ENCODE measurements at regions not wholly inside any gene's neighbourhood (a gene's known extent, or its start where the extent isn't known, plus 50 kb on each side); places are given as distances from the start of the nearest gene placed in this dataset.

GRCh38 chr1:96983866-96984265 lies 262.3 kb downstream of the PTBP2 start:
- H4K20me1 ChIP-seq (ENCODE audit: insufficient read depth): no peaks in the 10 kb centered on the region
- ChIA-PET POLR2A (no interaction called here), CTCF (no interaction called here), RAD21 (ENCODE audit: low non-redundant PET in 1 of 2, low total read pairs in 2 of 2, uncharacterized antibody in 2 of 2, unreplicated experiment in 2 of 2) (no interaction called here)
- H3K9me2 ChIP-seq (ENCODE audit: insufficient read depth): no peaks in the 10 kb centered on the region
- no peaks in the 10 kb centered on the region for H3K27me3 ChIP-seq (ENCODE audit: insufficient read depth, low read length)
- DNase-seq (ENCODE audit: low read depth, low spot score): no peak
- ATAC-seq: no peak
- no peak overlapping the region for H3K4me2 ChIP-seq (ENCODE audit: low read length)
- H2AFZ ChIP-seq (ENCODE audit: low read depth, low read length, poor library complexity, severe bottlenecking): no peak overlapping the region
- H3K36me3 ChIP-seq (ENCODE audit: control insufficient read depth in 1 of 2, insufficient read depth in 2 of 2, low read length in 2 of 2): no peaks in the 10 kb centered on the region
- H3K79me2 ChIP-seq (ENCODE audit: insufficient read depth, low read length): no peaks in the 10 kb centered on the region
- TF ChIP-seq, protein P1, sequence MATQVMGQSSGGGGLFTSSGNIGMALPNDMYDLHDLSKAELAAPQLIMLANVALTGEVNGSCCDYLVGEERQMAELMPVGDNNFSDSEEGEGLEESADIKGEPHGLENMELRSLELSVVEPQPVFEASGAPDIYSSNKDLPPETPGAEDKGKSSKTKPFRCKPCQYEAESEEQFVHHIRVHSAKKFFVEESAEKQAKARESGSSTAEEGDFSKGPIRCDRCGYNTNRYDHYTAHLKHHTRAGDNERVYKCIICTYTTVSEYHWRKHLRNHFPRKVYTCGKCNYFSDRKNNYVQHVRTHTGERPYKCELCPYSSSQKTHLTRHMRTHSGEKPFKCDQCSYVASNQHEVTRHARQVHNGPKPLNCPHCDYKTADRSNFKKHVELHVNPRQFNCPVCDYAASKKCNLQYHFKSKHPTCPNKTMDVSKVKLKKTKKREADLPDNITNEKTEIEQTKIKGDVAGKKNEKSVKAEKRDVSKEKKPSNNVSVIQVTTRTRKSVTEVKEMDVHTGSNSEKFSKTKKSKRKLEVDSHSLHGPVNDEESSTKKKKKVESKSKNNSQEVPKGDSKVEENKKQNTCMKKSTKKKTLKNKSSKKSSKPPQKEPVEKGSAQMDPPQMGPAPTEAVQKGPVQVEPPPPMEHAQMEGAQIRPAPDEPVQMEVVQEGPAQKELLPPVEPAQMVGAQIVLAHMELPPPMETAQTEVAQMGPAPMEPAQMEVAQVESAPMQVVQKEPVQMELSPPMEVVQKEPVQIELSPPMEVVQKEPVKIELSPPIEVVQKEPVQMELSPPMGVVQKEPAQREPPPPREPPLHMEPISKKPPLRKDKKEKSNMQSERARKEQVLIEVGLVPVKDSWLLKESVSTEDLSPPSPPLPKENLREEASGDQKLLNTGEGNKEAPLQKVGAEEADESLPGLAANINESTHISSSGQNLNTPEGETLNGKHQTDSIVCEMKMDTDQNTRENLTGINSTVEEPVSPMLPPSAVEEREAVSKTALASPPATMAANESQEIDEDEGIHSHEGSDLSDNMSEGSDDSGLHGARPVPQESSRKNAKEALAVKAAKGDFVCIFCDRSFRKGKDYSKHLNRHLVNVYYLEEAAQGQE (IDR thresholded peaks at IDR 0.05; ENCODE audit: low read depth): no peak
- no peak for TF ChIP-seq EZH2 (IDR thresholded peaks at IDR 0.05)
- TF ChIP-seq, protein P2, sequence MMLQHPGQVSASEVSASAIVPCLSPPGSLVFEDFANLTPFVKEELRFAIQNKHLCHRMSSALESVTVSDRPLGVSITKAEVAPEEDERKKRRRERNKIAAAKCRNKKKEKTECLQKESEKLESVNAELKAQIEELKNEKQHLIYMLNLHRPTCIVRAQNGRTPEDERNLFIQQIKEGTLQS (IDR thresholded peaks at IDR 0.05): no peak
- TF ChIP-seq RAD21 (IDR thresholded peaks at IDR 0.05; ENCODE audit: low read depth): no peak
- no peak for TF ChIP-seq JUND (IDR thresholded peaks at IDR 0.05)
- TF ChIP-seq SP1 (IDR thresholded peaks at IDR 0.05; ENCODE audit: low read depth): no peak
- TF ChIP-seq ELF1 (IDR thresholded peaks at IDR 0.05; ENCODE audit: borderline replicate concordance, low read depth): no peak
- TF ChIP-seq CBX3 (IDR thresholded peaks at IDR 0.05; ENCODE audit: low read depth): no peak
- no peak for TF ChIP-seq YY1 (IDR thresholded peaks at IDR 0.05; ENCODE audit: extremely low read depth, insufficient replicate concordance, low read depth, low read length)
- H3K9ac ChIP-seq (ENCODE audit: low read length): no peak overlapping the region
- intact Hi-C loops (cut with micrococcal nuclease): no loop called here
- H3K9me3 ChIP-seq (ENCODE audit: control insufficient read depth in 1 of 2, insufficient read depth in 1 of 2, low read depth in 1 of 2, low read length in 2 of 2): no peaks in the 10 kb centered on the region
- no peak overlapping the region for H3K4me3 ChIP-seq (replicated peaks in 1 of 2; ENCODE audit: low read depth in 1 of 2, low read length in 2 of 2)
- no TSS peak for BruUV-seq (replicated peaks)
- H3K27ac ChIP-seq (ENCODE audit: low read depth, low read length): no peak overlapping the region
- no peaks in the 10 kb centered on the region for H3K4me1 ChIP-seq (ENCODE audit: control insufficient read depth in 1 of 2, insufficient read depth in 2 of 2, low read length in 2 of 2)

All from HCT116 (cell line).